ENCODE measurements at regions not wholly inside any gene's neighbourhood (a gene's known extent, or its start where the extent isn't known, plus 50 kb on each side); places are given as distances from the start of the nearest gene placed in this dataset.
"Not testable (repeated sequence)": the region's sequence is repeated elsewhere in the genome, so short reads cannot be mapped to it uniquely, and the experiment has no call there.

DNA sequence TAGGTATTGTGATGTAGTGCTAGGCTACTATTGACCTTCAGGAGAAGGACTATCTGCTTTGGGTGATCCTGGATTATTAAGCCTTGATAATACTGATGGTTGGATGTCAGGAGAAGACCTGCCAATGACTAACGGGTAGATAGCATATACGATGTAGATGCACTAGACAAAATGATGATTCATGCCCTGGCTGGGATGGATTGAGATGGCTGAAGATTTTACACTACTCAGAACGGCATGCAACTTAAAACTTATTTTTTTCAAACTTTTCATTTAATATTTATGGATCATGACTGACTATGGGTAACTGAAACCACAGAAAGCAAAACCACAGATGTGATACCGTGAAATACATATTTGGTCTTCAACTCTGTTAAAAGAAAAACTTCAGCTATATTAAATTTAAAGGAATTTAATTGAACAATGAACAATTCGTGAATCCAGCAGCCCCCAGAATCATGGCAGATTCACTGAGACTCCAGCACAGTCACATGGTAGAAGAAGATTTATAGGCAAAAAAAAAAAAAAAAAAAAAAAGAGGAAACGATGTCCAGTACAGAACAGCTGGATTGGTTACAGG is 124.6 kb upstream of the CDK13 start:
- no peak for DNase-seq (ENCODE audit: low read depth)

DNA sequence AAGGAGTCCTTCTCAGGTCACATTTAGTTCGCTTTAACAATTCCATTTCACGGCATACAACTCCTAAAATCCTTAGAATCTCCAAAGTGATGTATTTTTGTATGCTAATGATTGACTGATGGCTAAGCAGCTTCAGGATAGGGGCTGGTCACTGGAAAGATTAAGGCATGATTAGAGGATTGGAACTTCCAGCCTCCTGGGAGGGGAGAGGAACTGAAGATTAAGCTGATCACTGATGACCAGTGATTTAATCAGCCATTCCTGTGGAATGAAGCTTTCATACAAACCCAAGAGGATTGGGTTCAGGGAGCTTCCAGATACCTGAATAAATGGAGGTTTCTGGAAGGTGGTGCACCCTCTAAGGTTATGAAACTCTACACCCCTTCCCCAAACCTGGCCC is 123.9 kb upstream of the CDK13 start:
- DNase-seq (ENCODE audit: low read depth) = no peak

DNA sequence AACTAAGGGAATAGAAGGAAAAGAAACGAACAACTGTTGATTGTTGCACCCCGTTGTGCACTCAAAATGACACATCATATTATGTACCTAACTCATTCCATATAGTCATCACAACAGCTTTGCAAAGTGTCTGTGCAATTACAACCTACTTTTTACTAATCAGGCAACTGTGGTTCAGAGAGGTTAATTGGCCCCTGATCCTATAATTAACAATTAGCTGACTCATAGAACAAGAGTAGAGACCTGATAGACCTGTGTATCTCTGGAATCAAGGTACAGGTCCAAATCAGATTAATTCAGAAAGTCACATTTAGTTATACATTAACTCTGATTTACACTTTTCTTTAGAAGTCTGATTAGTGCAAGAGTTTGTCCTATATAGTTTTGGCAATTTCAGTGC is 122.5 kb upstream of the CDK13 start:
- no peak for DNase-seq (ENCODE audit: low read depth)

DNA sequence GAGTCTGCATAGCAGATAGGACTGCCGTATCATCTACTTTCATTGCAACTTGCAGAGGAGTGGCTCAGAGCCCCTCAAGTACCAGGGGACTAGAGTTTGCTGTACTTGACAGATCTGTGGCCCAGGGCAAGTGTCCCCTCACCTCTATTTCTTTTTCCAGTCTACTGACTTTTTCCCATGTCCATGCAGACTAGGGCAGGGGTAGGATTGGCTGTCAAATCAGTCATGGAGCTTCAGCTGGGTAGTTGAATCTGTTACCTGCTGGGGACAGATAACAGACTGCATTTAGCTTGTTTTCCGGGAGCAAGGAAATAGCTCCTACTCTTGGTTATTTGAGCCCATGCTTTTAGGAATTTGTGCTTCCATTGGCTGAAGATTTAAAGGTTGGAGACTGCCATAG is 121.0 kb upstream of the CDK13 start:
- no peak for DNase-seq (ENCODE audit: low read depth)

DNA sequence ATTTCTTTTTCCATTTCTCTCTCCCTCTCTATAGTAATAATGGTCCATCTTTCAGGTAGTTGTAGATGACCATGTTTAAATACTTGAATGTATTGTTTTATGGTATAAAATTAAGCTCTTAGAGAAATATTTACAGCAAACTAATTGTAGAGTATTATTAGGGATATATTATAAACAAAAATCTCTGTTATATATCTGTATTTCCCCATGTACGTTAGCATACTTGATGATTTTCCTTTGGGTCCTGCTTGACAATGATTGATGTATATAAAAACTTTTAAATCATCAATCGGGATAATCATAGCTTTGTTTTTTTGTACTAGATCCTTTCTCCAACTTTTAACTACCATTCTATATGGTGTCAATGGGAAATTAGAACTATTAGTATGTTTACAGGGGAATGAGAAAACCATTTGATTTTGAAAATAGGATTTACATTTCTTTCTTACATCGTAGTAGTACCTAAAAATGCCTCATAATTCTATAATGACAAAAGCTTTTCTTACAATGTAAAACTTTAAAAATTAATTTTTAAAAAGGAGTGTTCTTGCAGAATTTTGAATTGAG is 117.5 kb upstream of the CDK13 start:
- DNase-seq (ENCODE audit: low read depth) = no peak

DNA sequence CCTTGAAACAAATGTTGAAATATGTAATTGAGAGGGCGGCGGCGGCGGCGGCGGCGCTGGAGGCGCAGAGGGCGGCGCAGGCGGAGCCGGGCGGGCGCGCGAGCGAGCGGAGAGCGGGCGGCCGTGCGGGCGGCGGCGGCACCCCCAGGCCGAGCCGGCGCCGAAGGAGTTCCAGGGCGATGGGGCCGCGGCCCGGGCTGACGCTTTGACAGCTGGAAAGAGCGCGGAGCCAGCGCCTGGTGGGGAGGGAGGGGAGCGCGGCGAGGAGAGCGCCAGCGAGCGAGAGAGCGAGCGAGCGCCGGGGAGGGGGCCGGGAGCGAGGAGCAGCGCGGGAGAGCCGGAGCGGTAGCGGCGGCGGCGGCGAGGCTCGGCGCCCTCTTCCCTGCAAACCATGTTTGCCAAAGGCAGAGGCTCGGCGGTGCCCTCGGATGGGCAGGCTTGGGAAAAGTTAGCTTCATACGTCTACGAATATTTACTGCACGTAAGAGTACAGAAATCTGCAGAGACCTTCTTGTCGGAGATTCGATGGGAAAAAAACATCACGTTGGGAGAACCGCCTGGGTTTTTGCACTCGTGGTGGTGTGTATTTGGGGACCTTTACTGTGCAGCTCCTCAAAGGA is 116.8 kb upstream of the CDK13 start:
- peak; percentile 4 for DNase-seq (ENCODE audit: low read depth)

- DNase-seq (ENCODE audit: low read depth) = not testable (repeated sequence)
Observed at GRCh38 chr7:39833865-39834634, 116.0 kb upstream of the CDK13 start.

- no peak for DNase-seq (ENCODE audit: low read depth)
Observed at GRCh38 chr7:39838326-39838725, 111.7 kb upstream of the CDK13 start.

DNA sequence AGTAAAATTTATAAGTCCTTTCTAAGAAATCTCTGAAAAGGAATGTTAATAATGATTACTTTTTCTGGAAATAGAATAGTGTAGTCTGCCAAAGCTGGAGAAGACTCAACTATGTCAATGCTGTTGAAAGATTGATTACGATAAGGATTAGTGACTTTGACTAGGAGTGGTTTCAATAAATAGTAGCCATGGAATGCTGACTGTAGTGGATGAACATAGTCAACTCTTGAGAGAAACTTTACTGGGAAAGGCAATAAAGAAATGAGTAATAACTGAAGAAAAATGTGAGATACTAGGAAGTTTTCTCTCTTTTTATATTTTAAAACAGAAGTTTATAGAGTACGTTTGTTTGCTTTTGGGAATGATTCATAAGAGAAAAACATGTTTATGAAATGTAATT is 105.0 kb upstream of the CDK13 start:
- no peak for DNase-seq (ENCODE audit: low read depth)

DNA sequence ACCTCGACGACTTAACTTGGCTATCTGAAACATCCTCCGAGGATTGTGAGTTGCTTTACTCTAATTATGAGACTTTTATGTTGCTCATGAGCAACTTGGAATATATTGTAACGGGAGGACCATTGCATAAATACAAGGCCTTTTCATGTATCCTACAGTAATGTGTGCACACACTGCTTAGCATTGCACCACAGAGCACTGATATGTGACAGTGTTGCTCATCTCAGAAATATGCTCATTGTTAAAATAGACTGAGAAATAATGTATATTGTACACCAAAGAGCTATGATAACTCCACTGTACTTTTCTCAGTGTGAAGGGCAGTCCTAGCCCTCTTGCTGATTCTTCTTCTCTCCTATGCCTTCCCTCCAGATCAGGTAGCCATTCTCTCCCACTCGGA is 102.8 kb upstream of the CDK13 start:
- DNase-seq (ENCODE audit: low read depth) = no peak

GRCh38 chr7:39851466-39852045 is 98.5 kb upstream of the CDK13 start:
- DNase-seq (ENCODE audit: low read depth) = no peak

GRCh38 chr7:39854616-39855324 is 95.3 kb upstream of the CDK13 start:
- not testable (repeated sequence) for DNase-seq (ENCODE audit: low read depth)

DNA sequence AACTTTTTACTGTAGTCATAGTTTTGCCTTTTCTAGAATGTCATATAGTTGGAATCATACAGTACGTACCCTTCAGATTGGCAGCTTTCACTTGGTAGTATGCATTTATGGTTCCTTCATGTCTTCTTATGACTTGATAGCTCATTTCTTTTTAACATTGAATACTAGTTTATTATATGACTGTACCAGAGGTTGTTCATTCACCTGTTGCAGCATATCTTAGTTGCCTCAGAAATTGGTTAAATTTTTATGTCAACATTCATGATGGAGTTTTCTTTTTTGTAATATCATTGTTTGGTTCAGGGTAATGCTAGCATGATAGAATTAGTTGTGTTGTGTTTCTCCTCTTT is 94.8 kb upstream of the CDK13 start:
- no peak for DNase-seq (ENCODE audit: low read depth)

GRCh38 chr7:39863675-39864322 is 86.3 kb upstream of the CDK13 start:
- DNase-seq (ENCODE audit: low read depth) = not testable (repeated sequence)

GRCh38 chr7:39869888-39870522 is 80.1 kb upstream of the CDK13 start:
- DNase-seq (ENCODE audit: low read depth) = not testable (repeated sequence)

- not testable (repeated sequence) for DNase-seq (ENCODE audit: low read depth)
Observed at GRCh38 chr7:39871610-39872009, 78.4 kb upstream of the CDK13 start.

DNA sequence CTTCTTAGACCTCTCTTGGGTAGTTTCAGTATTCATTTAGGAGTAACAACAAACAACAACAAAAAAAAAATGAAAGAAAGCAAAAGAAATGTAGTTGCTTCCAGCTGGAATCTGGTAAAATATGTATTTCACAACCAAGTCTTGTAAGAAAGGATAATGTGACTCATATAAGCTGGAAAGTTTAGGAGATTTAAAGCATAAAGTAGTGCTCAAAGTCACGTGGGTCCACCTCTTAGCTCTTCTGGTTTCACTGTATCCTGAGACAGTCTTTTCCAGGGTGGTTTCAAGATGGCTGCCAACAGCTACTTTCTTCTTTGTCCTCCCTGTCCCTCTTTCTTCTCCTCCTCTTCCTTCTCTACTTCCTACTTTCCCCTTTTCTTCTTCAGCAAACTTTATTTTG is 69.5 kb upstream of the CDK13 start:
- DNase-seq (ENCODE audit: low read depth) = no peak

DNA sequence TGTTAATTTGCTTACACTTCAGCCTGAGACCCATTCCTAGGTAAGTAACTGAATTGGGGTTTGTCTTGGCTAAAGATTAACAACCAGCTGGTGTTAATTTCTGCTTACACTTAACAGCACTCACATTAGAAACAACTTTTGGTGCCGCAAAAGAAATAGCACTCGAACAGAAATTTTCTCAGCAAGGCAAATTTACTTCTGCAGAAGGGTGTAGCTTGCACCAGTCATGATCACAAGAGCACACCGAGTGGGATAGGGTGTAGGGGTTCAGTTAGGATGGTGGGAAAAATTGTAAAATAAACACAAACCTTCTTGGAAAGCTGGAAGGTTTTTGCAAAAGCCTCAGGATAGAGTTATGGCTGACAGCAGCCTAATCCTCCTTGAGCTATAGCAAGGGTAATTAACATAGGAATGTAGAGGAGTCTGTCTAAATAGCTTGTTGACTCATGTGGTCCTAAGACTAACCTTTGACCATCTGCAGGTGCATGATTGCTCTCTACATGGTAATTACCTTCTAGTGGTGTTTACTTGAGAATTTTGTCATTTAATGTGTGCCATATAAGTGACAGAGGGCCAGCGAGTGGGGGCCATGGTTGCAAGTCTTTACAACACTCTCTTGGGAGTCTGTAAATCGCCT is 67.8 kb upstream of the CDK13 start:
- DNase-seq (ENCODE audit: low read depth) = no peak

DNA sequence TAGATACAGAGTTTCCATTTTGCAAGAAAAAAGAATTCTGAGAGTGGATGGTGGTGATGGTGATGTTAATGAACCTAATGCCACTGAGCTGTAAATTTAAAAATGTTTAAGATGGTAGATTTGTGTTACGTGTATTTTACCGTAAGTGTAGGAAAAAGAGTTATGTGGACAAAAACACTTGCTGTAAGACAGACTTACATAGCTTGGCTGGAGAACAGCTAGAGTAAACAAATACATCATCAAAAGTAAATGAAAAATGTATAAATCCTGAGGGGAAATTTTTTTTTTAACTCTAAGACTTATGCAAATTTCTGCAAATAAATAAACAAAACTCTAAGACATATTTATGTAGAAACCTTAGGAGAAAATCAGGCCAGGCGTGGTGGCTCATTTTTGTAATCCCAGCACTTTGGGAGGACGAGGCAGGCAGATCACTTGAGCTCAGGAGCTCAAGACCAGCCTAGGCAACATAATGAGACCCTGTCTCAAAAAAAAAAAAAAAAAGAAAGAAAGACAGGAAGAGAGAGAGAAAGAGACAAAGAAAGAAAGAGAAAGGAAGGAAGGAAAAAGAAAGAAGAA is 66.2 kb upstream of the CDK13 start:
- DNase-seq (ENCODE audit: low read depth) = no peak

DNA sequence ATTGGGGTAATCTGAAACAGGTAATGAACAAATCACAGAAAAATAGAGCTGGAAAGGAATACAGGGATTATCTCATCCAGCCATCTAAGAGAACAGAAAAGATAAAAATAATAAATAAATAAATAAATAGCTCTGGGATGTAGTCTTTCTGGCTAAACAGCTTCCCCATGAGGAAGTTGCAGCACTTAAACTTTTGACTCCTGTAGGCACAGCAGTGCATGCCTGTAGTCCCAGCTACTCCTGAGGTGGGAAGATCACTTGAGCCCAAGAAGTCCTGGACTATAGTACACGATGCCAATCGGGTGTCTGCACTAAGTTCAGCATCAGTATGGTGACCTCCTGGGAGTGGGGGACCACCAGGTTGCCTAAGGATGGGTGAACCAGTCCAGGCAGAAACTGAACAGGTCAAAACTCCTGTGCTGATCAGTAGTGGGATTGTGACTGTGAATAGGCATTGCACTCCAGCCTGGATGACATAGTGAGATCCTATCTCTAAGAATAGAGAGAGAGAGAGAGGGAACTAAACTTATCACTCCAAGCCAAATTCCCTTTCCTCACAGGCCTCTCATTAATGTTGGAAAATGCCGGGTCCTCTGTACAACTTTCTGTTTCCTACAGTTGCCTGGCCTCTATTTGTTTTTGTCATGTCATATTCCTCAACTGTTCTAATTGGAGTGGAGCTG is 61.7 kb upstream of the CDK13 start:
- DNase-seq (ENCODE audit: low read depth) = no peak

All from activated T-helper 9 cell treated with anti-CD3 and anti-CD28 coated beads, Interleukin-2, amount 50 U/mL, for 16 hours (primary cell).